Karpas-422 (cell line): ENCODE measurements at regions not wholly inside any gene's neighbourhood (a gene's known extent, or its start where the extent isn't known, plus 50 kb on each side); places are given as distances from the start of the nearest gene placed in this dataset.
"Not testable (repeated sequence)": the region's sequence is repeated elsewhere in the genome, so short reads cannot be mapped to it uniquely, and the experiment has no call there.

Experiments used
- DNase-seq: peaks from one replicate; pipeline ENCODE4 v3.0.0-alpha.2; 2015
- H2AFZ ChIP-seq: fragments of 200-600 bp; sonication (generic); 2 replicates; pipeline ENCODE4 v1.6.1; 2014; ENCODE audit warnings: antibody characterized with exemption, low read length, mixed read lengths
- H3K27ac ChIP-seq: fragments of 200-600 bp; sonication (generic); 2 replicates; pipeline ENCODE4 v1.5.1; 2014; ENCODE audit warnings: mild to moderate bottlenecking, low read length, moderate library complexity
- H3K27me3 ChIP-seq: fragments of 200-600 bp; sonication (generic); 2 replicates; pipeline ENCODE4 v1.6.1; 2014; ENCODE audit warnings: low read length, mixed read lengths
- H3K36me3 ChIP-seq: fragments of 200-600 bp; sonication (generic); 2 replicates; pipeline ENCODE4 v1.6.1; 2014; ENCODE audit warnings: low read length, mixed read lengths; ENCODE audit not compliant: insufficient read depth
- H3K4me1 ChIP-seq: fragments of 200-600 bp; sonication (generic); 2 replicates; pipeline ENCODE4 v1.6.1; 2014; ENCODE audit warnings: mild to moderate bottlenecking, low read length, mixed read lengths
- H3K4me2 ChIP-seq: fragments of 200-600 bp; sonication (generic); 2 replicates; pipeline ENCODE4 v1.6.1; 2014; ENCODE audit warnings: low read length, low read depth, mild to moderate bottlenecking; ENCODE audit not compliant: poor library complexity, severe bottlenecking
- H3K4me3 ChIP-seq: fragments of 200-600 bp; sonication (generic); 2 replicates; pipeline ENCODE4 v1.5.1; 2014; ENCODE audit warnings: mild to moderate bottlenecking, antibody characterized with exemption, low read length, mixed read lengths
- H3K79me2 ChIP-seq: fragments of 200-600 bp; sonication (generic); 2 replicates; pipeline ENCODE4 v1.6.1; 2014; ENCODE audit warnings: mild to moderate bottlenecking, low read length, mixed read lengths
- H3K9ac ChIP-seq: fragments of 200-600 bp; sonication (generic); 2 replicates; pipeline ENCODE4 v1.6.0; 2014; ENCODE audit warnings: low read length
- H3K9me2 ChIP-seq: fragments of 200-600 bp; sonication (generic), shearing (Covaris generic); replicated peaks from 2 replicates; pipeline ENCODE4 v1.6.0; 2014; ENCODE audit warnings: mild to moderate bottlenecking, low read length, moderate library complexity; ENCODE audit not compliant: insufficient read depth
- H3K9me3 ChIP-seq: fragments of 300-700, 200-600 bp; sonication (generic); 2 replicates; pipeline ENCODE4 v1.6.1; 2014; ENCODE audit warnings: low read length, mixed read lengths
- H4K20me1 ChIP-seq: fragments of 200-600 bp; sonication (generic); 2 replicates; pipeline ENCODE4 v1.6.1; 2014; ENCODE audit warnings: mild to moderate bottlenecking, antibody characterized with exemption, low read length, low read depth; ENCODE audit not compliant: insufficient read depth

- Histone ChIP-seq H3K79me2 (no peaks in the 10 kb centered on the region), H3K4me1 (no peaks in the 10 kb centered on the region), H3K9me2 (no peaks in the 10 kb centered on the region), H3K4me3 (no peak overlapping the region), H3K27me3 (no peaks in the 10 kb centered on the region), H3K27ac (no peak overlapping the region), H3K36me3 (no peaks in the 10 kb centered on the region), H3K9me3 (no peaks in the 10 kb centered on the region), H4K20me1 (no peaks in the 10 kb centered on the region), H3K4me2 (no peak overlapping the region), H3K9ac (no peak overlapping the region), H2AFZ (no peak overlapping the region)
- DNase-seq = no peak
Measured at GRCh38 chr13:111629457-111629856, 309.0 kb downstream of the TEX29 start.

- Histone ChIP-seq H3K9me3 (no peaks in the 10 kb centered on the region), H3K9me2 (no peaks in the 10 kb centered on the region), H3K4me3 (no peak overlapping the region), H3K4me2 (no peak overlapping the region), H3K4me1 (no peaks in the 10 kb centered on the region), H3K9ac (no peak overlapping the region), H2AFZ (no peak overlapping the region), H3K36me3 (no peaks in the 10 kb centered on the region), H3K27ac (no peak overlapping the region), H3K79me2 (no peaks in the 10 kb centered on the region), H4K20me1 (no peaks in the 10 kb centered on the region), H3K27me3 (no peaks in the 10 kb centered on the region)
- no peak for DNase-seq
Measured at GRCh38 chr13:111629926-111630325, 309.5 kb downstream of the TEX29 start.

GRCh38 chr13:111630406-111630805 is 310.0 kb downstream of the TEX29 start:
- Histone ChIP-seq H4K20me1 (no peaks in the 10 kb centered on the region), H3K4me2 (no peak overlapping the region), H3K9me2 (no peaks in the 10 kb centered on the region)

GRCh38 chr13:111631271-111631670 is 310.8 kb downstream of the TEX29 start:
- not testable (repeated sequence) for H3K9ac ChIP-seq, H3K9me3 ChIP-seq, H3K9me2 ChIP-seq, H4K20me1 ChIP-seq, H3K4me3 ChIP-seq, H3K4me1 ChIP-seq, H3K79me2 ChIP-seq, DNase-seq, H3K27ac ChIP-seq, H3K36me3 ChIP-seq, H2AFZ ChIP-seq, H3K27me3 ChIP-seq, H3K4me2 ChIP-seq

More at GRCh38 chr13:111630406-111630805, 310.0 kb downstream of the TEX29 start:
- no peaks in the 10 kb centered on the region for H3K79me2 ChIP-seq
- no peaks in the 10 kb centered on the region for H3K4me1 ChIP-seq
- no peaks in the 10 kb centered on the region for H3K9me3 ChIP-seq
- H3K9ac ChIP-seq = no peak overlapping the region
- no peaks in the 10 kb centered on the region for H3K27me3 ChIP-seq
- no peaks in the 10 kb centered on the region for H3K36me3 ChIP-seq
- H3K4me3 ChIP-seq = no peak overlapping the region
- H2AFZ ChIP-seq = no peak overlapping the region
- DNase-seq = no peak
- no peak overlapping the region for H3K27ac ChIP-seq

- Histone ChIP-seq H2AFZ (no peak overlapping the region), H3K36me3 (no peaks in the 10 kb centered on the region), H3K4me1 (no peaks in the 10 kb centered on the region), H3K27me3 (no peaks in the 10 kb centered on the region), H3K9me3 (no peaks in the 10 kb centered on the region), H3K9ac (no peak overlapping the region), H3K27ac (no peak overlapping the region), H3K9me2 (no peaks in the 10 kb centered on the region), H3K4me3 (no peak overlapping the region), H3K79me2 (no peaks in the 10 kb centered on the region), H4K20me1 (no peaks in the 10 kb centered on the region), H3K4me2 (no peak overlapping the region)
- DNase-seq = no peak
Measured at GRCh38 chr13:111632906-111633305, 312.5 kb downstream of the TEX29 start.

GRCh38 chr13:111633401-111633800 is 313.0 kb downstream of the TEX29 start:
- H3K9ac ChIP-seq = no peak overlapping the region
- no peak overlapping the region for H3K4me3 ChIP-seq
- no peak overlapping the region for H3K27ac ChIP-seq
- no peaks in the 10 kb centered on the region for H3K79me2 ChIP-seq
- H4K20me1 ChIP-seq = no peaks in the 10 kb centered on the region
- no peaks in the 10 kb centered on the region for H3K4me1 ChIP-seq
- no peak overlapping the region for H2AFZ ChIP-seq
- no peak for DNase-seq
- H3K36me3 ChIP-seq = no peaks in the 10 kb centered on the region
- H3K9me2 ChIP-seq = no peaks in the 10 kb centered on the region
- no peaks in the 10 kb centered on the region for H3K27me3 ChIP-seq
- no peak overlapping the region for H3K4me2 ChIP-seq
- no peaks in the 10 kb centered on the region for H3K9me3 ChIP-seq

GRCh38 chr13:111634410-111634809 is 314.0 kb downstream of the TEX29 start:
- Histone ChIP-seq H3K79me2 (no peaks in the 10 kb centered on the region), H3K9ac (no peak overlapping the region), H3K27ac (no peak overlapping the region), H3K4me1 (no peaks in the 10 kb centered on the region), H3K9me2 (no peaks in the 10 kb centered on the region), H3K27me3 (no peaks in the 10 kb centered on the region), H3K36me3 (no peaks in the 10 kb centered on the region), H3K4me2 (no peak overlapping the region), H4K20me1 (no peaks in the 10 kb centered on the region), H3K9me3 (no peaks in the 10 kb centered on the region), H2AFZ (no peak overlapping the region), H3K4me3 (no peak overlapping the region)
- no peak for DNase-seq

GRCh38 chr13:111636271-111636670 is 315.8 kb downstream of the TEX29 start:
- Histone ChIP-seq H3K4me2 (no peak overlapping the region), H3K4me1 (no peaks in the 10 kb centered on the region), H3K27me3 (no peaks in the 10 kb centered on the region), H3K4me3 (no peak overlapping the region), H3K9me3 (no peaks in the 10 kb centered on the region), H3K27ac (no peak overlapping the region), H2AFZ (no peak overlapping the region), H3K36me3 (no peaks in the 10 kb centered on the region), H3K9me2 (no peaks in the 10 kb centered on the region), H3K79me2 (no peaks in the 10 kb centered on the region), H3K9ac (no peak overlapping the region), H4K20me1 (no peaks in the 10 kb centered on the region)
- DNase-seq = no peak

GRCh38 chr13:111636804-111637203 is 316.4 kb downstream of the TEX29 start:
- Histone ChIP-seq H4K20me1 (no peaks in the 10 kb centered on the region), H3K4me2 (no peak overlapping the region), H2AFZ (no peak overlapping the region), H3K79me2 (no peaks in the 10 kb centered on the region), H3K27me3 (no peaks in the 10 kb centered on the region), H3K27ac (no peak overlapping the region), H3K36me3 (no peaks in the 10 kb centered on the region), H3K4me3 (no peak overlapping the region), H3K9ac (no peak overlapping the region), H3K9me3 (no peaks in the 10 kb centered on the region), H3K4me1 (no peaks in the 10 kb centered on the region), H3K9me2 (no peaks in the 10 kb centered on the region)
- no peak for DNase-seq
